ENCODE measurements at regions not wholly inside any gene's neighbourhood (a gene's known extent, or its start where the extent isn't known, plus 50 kb on each side); places are given as distances from the start of the nearest gene placed in this dataset.
"Not testable (repeated sequence)": the region's sequence is repeated elsewhere in the genome, so short reads cannot be mapped to it uniquely, and the experiment has no call there.

DNA sequence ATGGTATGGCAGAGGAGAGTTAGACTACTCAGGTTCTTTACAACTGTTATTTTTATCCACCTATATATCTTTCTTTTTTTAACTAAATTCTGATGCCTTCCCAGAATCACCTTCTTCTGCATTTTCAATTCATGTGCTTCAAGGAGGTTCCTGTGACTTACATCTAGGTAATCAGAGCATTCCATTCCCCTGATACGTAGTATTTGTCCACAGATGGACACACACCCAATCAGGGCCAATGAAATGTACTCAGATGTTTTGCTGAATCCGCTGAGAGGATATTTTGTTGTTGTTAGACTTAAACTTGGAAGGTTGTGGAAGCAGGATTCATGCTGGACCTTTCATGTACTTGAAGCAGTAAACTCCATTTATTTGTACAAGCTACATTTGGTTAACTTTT, 159.4 kb upstream of the FER start:
- DNase-seq (ENCODE audit: low spot score), result no peak

DNA sequence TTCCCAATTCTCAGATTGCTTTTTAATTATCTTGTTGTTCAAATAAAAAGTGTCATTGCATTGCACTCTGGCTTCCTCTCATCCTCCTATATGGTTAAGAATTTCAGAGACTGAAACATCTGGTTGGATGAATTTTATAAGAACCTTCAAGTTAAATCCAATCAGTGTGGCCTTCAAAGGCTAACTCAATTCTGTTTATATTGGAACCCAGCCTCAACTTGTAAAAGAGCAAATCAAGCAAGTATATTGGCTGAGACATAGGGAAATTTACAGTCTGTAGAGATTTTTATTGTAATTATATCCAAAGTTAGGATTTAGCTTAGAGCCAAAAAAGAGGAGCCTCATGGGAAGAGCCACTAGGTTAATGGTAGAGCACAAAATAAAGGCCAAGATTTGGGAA, 159.9 kb upstream of the FER start:
- DNase-seq (ENCODE audit: low spot score), result no peak

DNA sequence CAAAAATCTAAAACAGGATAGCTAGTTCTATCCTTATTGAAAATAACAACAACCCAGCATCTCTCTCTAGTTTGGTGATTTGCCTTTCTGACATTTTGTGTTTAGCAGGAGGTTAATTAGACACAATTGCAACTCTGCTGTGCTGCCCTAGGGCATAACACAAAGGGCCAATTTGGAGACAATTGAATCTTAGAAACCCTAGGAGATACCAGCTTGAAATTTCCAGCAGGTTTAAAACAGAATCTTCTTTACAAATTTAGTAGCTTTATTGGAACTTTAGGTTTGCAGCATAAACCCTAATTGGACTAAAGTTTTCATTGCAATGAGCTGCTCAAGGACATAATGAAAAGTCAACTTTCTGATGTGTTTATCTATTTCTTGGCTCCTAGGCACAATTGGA, 166.7 kb upstream of the FER start:
- DNase-seq (ENCODE audit: low spot score), result no peak

DNA sequence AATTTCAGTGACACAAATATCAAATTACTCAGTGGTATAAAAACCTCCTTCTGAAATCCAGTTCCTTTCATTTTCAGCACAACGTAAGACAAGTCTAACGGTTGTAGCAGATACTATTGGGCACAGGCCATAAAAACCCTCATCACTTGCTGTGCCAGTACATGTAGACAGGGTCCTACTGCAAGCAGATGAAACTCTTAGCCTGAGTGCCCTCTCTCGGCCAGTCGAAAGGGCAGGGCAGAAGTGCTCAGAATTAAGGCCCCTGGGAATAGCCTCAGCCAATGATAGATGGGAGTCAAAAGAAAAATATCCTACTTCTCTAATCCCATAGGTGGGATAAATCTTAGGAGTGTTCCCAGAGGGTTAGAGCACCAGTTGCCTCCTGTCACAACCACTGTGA, 168.5 kb upstream of the FER start:
- no peak for DNase-seq (ENCODE audit: low spot score)

DNA sequence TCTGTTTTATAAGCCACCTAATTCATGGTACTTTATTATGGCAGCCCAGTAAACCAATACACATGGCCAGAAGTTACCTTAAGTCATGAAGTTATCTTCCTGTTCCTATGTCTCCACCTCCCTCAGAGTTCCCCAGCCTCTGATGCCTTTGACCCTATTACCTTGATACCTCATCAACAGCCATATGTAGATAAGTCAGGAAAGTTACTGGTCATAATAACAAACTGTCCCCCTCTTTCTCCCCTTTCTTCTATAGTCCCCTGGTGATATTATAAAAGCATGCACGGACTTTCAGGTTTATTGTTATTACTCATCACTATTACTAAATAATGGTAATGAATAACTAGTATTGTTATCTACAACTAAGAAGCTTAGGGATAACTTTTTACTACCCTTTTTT, 168.9 kb upstream of the FER start:
- no peak for DNase-seq (ENCODE audit: low spot score)

DNA sequence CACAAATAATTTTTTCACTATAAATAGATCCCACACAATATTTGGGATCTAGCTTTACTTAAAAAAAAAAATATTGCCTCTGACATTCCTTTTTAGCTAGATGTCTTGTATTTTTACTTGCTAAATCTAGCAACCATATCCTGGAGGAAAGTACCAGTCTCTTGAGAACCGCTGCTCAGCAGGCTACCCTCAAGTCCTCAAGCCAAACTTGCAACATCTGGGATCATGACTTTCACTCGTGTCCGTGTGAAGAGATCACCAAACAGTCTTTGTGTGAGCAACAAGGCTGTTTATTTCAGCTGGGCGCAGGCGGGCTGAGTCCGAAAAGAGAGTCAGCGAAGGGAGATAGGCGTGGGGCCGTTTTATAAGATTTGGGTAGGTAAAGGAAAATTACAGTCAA, 180.3 kb upstream of the FER start:
- DNase-seq (ENCODE audit: low spot score), result no peak

DNA sequence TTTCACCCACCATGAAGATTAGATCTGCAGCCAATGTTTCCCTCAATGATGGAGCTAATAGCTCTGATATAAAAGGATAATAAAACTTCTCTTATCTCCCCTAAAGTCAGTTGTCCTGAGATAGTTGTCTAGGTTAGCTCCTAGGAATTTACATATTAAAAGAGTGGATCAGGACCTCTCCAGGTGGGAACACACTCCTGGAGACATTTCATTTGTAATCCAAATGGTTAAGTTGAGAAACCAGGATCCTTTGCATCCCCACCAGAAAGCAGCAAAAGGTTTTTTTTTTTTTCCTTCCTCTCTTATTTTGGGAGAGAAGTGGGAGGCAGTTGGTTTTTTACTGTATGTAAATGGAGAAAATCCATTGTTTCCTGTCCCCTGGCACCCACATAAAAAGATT, 182.5 kb upstream of the FBXL17 start:
- no peak for DNase-seq (ENCODE audit: low spot score)

DNA sequence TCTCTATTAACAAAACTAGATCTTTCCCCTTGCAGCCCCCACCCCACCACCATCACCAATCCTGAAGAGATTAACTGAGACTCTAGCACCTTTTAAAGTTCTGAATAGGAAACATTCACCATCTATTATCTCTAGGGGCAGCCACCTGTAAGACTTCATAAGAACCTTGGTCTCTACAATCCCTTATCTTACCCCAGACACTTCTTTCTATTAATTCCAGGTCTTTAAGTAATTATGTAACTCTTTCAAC, 180.2 kb upstream of the FBXL17 start:
- no peak for DNase-seq (ENCODE audit: low spot score)

DNA sequence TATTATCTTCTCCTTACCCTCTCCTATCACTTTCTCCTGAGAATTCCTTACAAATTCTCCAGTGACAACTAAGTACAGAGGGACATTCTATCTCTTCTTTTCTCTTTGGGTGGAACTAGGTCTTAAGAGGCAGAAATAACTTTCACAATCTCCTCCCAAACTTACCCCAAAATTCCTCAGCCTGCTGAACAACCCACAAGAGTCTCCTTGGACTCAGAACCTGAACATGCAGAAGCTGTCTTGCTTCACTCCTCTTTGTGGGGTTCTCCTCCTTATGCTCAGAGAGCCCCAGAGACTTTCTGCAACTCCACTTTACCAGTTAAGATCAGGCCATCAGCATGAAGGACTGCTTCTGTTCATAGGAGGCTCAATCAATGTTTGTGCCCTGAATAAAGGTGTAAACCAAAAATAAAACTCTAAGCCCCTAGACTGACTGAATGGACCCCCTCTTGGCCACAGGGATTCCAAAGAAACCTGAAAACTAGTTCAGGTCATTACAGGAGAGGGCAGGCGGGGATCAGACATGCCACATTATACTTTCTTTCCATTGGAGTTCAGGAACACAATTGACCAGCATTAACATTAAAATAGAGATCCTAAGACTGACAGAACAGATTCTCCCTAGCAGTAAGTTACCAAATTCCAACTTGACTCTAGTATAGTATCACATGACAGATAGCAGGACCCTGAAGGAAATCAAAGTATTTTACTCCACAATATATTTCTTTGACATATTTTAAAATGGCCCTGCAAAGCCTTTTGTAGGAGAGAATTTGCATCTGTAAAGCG, 179.7 kb upstream of the FBXL17 start:
- no peak for DNase-seq (ENCODE audit: low spot score)

DNA sequence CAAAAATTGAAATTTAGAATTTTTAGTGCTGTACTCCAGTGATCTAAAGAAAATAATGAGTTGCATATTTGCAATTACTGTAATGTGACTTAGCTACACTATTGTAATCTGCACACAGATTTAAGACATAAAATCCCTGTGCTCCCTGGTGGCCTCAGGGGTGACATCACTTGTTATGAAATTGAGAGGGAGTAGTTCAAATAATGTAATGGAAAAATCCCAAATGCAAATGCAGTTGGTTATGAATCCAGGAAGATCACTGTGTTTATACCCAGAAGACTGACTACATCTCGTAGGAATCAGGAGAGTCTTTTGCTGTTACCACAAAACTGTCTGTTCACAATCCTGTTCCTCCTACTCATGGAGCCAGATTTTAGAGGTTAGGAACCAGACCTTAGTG, 178.7 kb upstream of the FBXL17 start:
- DNase-seq (ENCODE audit: low spot score), result no peak

DNA sequence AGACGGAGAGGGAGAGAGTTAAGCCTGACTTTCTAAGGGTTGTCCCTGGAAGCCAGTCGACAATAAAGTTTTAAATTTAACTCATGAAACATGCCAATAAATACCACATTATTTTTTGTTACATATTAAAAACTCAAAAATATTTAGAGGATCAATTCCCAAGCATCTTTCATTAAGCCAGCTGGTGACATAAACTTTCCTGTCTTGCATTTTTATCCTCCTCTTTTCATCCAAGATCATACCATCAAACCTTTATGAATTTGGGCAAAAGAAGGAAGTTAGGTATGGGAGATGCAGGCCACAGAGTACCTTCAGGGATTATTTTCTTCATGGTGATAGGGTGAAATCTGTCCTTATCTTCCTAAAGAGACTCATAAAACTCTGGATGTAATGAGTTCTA, 178.3 kb upstream of the FBXL17 start:
- DNase-seq (ENCODE audit: low spot score), result no peak

DNA sequence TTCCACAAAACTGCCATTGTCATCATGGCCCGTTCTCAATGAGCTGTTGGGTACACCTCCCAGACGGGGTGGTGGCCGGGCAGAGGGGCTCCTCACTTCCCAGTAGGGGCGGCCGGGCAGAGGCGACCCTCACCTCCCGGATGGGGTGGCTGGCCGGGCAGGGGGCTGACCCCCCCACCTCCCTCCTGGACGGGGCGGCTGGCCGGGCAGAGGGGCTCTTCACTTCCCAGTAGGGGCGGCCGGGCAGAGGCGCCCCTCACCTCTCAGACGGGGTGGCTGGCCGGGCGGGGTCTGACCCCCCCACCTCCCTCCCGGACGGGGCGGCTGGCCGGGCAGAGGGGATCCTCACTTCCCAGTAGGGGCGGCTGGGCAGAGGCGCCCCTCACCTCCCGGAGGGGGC, 176.9 kb upstream of the FBXL17 start:
- not testable (repeated sequence) for DNase-seq (ENCODE audit: low spot score)

DNA sequence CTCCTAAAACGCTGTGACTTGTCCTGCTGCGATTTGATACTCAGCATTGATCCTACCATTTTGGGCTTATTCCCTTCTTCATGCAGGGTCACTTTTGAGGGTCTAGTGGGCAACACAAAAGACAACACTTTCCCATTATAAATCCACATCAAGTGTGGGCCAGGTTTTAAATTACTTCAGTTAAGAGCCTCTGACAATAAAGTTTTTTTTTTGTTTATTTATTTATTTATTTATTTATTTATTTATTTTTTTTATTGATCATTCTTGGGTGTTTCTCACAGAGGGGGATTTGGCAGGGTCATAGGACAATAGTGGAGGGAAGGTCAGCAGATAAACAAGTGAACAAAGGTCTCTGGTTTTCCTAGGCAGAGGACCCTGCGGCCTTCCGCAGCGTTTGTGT, 176.2 kb upstream of the FBXL17 start:
- not testable (repeated sequence) for DNase-seq (ENCODE audit: low spot score)

DNA sequence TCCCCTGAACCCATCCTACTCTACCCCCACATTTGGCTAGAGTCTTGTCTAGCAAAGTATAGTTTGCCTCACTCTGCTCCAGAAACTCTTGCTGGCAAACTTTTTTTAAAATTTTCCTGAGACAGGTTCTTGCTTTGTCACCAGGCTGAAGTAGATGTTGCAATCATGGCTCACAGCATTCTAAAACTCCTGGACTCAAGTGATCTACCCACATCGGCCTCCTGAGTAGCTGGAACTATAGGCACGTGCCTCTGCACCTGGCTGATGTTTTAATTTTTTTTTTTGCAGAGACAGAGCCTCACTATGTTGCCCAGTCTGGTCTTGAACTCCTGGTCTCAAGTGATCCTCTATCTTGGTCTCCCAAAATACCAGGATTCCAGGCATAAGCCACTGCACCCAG, 175.8 kb upstream of the FBXL17 start:
- no peak for DNase-seq (ENCODE audit: low spot score)

DNA sequence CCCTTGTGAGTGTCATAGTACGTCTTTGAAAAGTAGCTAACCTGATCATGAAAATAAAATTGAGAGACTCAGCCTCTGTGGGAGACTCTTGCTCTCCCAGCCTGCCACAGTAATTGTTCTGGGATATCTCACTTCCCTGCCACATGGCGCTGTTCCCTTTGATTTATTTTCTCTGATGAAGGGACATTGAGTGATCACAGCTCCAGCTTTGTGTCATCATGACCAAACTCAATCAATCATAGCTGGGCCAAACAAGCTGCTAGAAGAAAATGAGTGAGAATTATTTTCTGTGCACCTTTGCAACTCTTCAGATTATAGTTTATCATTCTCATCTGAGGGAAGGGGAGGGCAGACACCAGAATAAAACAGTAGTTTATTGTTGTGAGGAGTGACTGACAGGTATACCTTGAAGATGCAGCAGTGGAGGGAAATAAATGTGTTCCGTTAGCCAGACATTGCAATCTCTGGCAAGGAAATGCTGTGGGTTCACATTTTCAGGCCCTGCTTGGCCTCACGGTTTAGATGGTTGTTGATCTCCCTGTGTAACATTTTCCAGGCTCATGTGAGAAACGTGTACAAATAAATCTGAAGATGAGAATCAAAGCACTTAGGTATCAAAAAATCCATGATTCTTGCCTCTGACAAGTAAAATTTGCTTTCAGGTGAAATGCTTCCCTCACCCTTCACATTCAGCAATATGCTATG, 174.7 kb upstream of the FBXL17 start:
- DNase-seq (ENCODE audit: low spot score), result no peak

DNA sequence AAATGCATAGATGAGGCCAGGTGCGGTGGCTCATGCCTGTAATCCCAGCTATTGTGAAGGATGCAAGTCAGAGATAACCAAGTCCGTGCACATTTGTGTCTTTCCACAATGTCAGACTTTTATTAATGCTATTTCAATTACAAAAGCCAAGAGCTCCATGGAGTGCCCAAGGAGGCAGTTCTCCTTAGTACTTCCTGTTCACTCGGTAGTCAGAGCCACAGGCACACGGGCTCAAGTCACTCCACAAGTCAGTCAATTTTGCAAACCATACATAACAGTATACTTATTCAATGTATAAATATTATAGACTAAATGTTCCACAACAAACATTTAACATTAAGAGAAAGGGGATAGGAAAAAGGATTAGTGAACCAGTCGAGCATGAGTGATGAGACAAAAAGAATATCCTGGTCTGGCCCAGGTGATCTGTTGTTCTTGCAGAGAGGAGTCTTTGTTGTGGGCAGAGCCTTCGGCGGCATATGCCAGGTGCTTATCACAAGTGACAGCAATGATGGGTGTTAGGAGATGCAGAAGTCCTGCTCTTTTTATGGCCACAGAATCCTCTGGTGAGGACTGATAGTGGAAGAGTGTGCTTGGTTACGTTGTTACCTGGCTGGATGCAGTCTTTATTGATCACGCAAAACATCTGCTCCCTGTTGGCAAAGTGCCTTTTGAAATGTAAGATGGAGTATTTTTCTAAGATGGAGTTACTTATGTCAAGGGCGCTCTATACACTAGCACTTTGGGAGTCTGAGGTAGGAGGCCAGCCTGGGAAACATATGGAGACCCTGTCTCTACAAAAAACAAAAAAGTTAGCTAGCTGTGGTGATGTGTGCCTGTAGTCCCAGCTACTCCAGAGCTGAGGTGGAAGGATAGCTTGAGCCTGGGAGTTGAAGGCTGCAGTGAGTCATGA, 167.0 kb upstream of the FBXL17 start:
- no peak for DNase-seq (ENCODE audit: low spot score)

DNA sequence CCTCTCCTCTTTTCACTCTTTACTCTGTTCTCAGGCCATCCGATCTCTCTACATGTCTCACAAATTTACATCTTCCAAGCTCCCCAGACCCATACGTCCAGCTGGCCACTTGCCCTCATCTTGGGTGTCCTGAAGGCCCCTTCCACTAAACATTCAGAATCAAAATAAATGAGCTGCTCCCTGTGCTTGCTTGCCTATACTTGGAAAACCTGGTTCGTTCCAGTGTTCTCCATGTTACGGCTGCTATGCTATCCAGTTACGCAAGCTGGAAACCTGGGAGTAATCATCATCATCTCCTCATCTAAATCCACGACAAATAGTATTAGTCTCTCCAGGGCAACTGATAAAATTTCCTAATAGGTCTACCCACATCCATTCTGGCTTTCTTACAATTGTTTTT, 165.0 kb upstream of the FBXL17 start:
- DNase-seq (ENCODE audit: low spot score), result no peak

DNA sequence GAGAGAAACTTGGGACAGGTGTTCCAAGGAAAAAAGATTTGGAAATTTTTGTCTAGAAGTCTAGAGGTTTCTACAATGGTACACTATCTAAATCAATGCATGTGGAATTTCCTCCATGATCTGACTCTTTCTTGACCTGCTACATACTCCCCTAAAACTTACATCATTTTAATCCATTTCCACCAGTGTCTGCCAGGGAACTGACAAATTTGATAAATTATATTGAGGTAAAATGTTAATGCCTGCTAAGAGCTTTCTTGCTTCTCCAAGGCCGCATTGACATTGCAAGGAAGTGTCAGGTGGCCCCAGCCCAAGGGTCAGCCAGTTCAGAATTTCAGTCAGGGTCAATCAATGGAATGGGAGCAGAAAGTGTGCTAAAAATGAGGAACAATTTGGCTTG, 163.4 kb upstream of the FBXL17 start:
- no peak for DNase-seq (ENCODE audit: low spot score)

DNA sequence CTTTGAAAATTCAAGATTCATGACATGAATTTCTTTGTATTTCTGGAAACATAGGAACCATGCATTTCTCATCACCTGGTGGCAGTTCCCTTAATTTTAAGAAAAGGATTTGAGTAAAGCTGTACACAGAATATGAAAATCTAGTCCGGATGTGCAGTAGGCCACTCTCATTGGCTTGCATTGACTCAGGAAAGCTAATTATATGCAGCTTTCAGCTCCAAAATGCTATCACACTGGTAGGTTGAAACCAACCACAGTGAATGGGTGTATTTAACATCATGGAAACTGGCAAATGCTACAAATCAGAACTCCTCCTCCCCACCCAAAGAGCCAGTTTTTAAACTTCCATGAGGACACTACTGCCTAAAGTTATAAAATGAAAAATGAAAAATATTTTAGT, 161.6 kb upstream of the FBXL17 start:
- DNase-seq (ENCODE audit: low spot score), result no peak

DNA sequence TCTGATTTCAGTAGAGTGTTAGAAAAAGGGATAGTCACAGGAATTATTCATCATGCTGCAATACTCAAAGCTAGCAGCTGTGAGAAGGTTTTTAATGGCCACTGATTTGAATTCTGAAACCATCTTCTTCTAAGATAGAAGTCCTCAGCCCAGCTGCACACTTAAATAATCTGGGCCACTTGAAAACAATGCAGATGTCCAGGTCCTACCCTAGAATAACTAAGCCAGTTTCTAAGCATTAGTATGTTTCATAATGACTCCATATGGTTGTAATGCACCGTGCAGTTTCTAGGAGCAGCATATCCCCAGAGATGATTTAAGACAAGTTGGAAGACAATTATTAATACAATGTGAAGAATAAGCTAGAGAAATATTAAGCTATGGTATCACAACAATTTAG, 159.9 kb upstream of the FBXL17 start:
- DNase-seq (ENCODE audit: low spot score), result no peak

DNA sequence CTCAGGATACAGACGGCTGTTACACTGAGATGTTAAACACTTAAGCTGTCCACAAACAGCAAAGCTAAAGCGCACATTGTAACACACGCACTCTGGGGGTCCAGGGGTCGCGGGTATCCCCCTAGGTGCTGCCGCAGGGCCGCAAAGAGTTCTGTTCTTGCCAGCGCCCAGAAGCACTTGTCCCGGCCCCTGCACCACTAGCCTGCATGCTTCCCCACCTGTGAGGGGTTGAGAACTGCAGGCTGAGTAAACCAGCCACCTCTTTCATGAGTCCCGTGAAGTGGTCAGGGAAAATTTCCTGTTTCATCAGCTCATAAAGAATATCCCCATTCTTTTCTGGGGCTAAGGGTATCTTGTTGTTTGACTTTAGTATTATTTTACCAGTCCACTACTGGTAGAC, 154.4 kb upstream of the FBXL17 start:
- no peak for DNase-seq (ENCODE audit: low spot score)

DNA sequence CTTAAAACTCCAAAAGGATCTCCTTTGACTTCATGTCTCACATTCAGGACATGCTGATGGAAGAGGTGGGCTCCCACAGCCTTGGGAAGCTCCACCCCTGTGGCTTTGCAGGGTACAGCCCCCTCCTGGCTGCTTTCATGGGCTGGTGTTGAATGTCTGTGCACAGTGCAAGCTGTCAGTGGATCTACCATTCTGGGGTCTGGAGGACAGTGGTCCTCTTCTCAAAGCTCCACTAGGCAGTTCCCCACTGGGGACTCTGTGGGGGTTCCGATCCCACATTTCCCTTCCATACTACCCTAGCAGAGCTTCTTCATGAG, 150.2 kb upstream of the FBXL17 start:
- not testable (repeated sequence) for DNase-seq (ENCODE audit: low spot score)

All from HT-29 (cell line).